ENCODE measurements at regions not wholly inside any gene's neighbourhood (a gene's known extent, or its start where the extent isn't known, plus 50 kb on each side); places are given as distances from the start of the nearest gene placed in this dataset.
"Not testable (repeated sequence)": the region's sequence is repeated elsewhere in the genome, so short reads cannot be mapped to it uniquely, and the experiment has no call there.

GRCh38 chrX:118261151-118261550, 84.8 kb upstream of the WDR44 start:
- DNase-seq: no peak

GRCh38 chrX:118271775-118272174, 74.1 kb upstream of the WDR44 start:
- no peak for DNase-seq

- DNase-seq: no peak
These were observed 73.7 kb upstream of the WDR44 start for GRCh38 chrX:118272242-118272641.

- no peak for DNase-seq
These were observed 59.7 kb upstream of the WDR44 start for GRCh38 chrX:118286066-118286762.

DNA sequence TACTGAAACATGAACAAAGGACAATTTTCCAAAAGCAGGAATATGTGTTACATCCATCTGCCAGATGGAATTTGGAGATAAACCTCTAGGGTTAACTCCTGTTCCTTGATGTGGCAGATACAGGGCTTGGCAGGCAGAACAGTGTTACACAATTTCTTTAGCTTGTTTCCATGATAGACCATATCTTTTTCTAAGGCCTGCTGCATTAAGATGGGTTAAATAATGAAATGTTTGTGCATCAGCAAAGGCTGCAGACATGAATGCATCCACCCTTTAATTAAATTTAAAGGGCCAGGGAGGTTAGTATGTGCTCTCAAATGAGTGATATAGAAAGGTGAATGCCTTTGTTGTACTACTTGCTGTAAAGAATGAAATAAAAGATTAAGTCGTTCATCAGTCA, 50.1 kb upstream of the WDR44 start:
- not testable (repeated sequence) for DNase-seq

All from stimulated activated CD4-positive, alpha-beta T cell treated with anti-CD3 and anti-CD28 coated beads, Interleukin-2, amount 100 ng/mL, for 24 hours (primary cell).